ENCODE measurements at regions not wholly inside any gene's neighbourhood (a gene's known extent, or its start where the extent isn't known, plus 50 kb on each side); places are given as distances from the start of the nearest gene placed in this dataset.

DNA sequence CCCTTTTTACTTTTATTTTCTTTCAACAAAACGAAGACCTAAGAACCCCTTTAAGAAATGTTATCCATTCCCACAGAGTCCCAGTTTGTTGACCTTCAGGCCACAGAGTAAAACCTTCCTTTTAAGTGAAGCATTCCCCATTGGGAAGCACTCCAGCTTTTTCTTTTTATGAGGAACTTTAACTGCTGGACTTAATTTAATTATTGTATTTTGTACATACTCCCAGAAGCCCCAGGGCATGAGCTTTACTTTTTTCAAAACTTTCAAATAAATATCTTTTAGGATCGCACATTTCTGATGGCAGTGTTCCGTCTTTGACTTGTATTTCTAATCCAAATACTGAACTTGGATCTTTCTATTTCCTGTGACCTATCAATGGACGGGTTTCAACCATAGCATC, 68.9 kb downstream of the ZIC5 start:
- BruUV-seq (replicated peaks): no TSS peak

DNA sequence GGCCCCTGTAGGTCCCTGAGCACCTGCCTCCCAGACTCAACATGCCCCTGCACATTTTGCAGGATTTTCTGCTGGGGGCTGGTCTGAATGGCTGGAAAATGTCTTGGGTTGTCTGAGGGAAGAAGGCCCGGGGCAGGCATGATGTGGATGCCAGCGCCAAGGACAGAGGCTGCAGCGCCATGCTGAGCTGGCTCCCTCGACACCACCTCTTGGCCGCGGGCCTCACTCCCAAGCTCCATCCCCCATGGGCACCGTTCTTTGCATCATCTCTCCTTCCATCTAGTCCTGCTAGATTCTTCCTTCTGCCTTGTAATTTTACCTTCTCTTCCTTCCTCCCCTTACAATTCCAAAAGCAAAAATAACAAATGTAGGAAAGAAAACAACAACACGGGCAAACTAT, 70.6 kb downstream of the ZIC5 start:
- intact Hi-C loops (cut with micrococcal nuclease): no loop called here
- TF ChIP-seq, protein P1, sequence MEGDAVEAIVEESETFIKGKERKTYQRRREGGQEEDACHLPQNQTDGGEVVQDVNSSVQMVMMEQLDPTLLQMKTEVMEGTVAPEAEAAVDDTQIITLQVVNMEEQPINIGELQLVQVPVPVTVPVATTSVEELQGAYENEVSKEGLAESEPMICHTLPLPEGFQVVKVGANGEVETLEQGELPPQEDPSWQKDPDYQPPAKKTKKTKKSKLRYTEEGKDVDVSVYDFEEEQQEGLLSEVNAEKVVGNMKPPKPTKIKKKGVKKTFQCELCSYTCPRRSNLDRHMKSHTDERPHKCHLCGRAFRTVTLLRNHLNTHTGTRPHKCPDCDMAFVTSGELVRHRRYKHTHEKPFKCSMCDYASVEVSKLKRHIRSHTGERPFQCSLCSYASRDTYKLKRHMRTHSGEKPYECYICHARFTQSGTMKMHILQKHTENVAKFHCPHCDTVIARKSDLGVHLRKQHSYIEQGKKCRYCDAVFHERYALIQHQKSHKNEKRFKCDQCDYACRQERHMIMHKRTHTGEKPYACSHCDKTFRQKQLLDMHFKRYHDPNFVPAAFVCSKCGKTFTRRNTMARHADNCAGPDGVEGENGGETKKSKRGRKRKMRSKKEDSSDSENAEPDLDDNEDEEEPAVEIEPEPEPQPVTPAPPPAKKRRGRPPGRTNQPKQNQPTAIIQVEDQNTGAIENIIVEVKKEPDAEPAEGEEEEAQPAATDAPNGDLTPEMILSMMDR (IDR thresholded peaks at IDR 0.05; ENCODE audit: unreplicated experiment): no peak
- H3K27ac Mint-ChIP-seq (ENCODE audit: low read depth, unreplicated experiment): no peak overlapping the region

More for the DNA sequence above, 68.9 kb downstream of the ZIC5 start:
- POLR2A ChIA-PET: no interaction called here
- Mint-ChIP-seq H3K27me3 (ENCODE audit: insufficient read depth, unreplicated experiment) (no peaks in the 10 kb centered on the region), H3K4me1 (ENCODE audit: insufficient read depth, unreplicated experiment) (peaks cover 7% of the 10 kb centered on the region), H3K36me3 (ENCODE audit: insufficient read depth, unreplicated experiment) (no peaks in the 10 kb centered on the region), H3K27ac (ENCODE audit: low read depth, unreplicated experiment) (no peak overlapping the region), H3K4me3 (ENCODE audit: unreplicated experiment) (no peak overlapping the region), H3K9me3 (ENCODE audit: unreplicated experiment) (no peaks in the 10 kb centered on the region)
- TF ChIP-seq, protein P1 (IDR thresholded peaks at IDR 0.05; ENCODE audit: unreplicated experiment): no peak
- CTCF ChIA-PET: interaction anchor here (0.7 kb wide), 1 partner anchor 54 kb away, joined by 4 read pairs; no protein-coding TSS in a partner anchor
- DNase-seq (ENCODE audit: unreplicated experiment): no peak
- intact Hi-C loops (cut with micrococcal nuclease): no loop called here

DNA sequence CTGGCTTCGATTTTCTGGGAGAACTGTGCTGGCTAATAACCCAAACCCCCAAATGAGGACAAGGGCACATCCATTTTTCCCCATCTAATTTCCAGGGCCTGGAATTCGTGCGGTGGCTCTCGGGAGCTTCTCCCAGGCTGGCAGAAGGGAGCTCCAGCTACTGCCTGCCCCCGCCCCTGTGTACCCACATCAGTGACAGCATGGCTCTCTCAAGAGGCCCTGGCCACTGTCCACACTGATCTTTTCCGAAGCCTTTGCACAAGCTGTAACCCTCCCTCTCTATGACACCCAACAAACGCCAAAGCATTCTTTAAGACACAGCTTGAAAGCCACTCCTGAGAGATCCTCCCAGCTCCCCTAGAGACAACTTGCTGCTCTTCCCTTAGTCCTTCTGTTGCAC, 73.1 kb downstream of the ZIC5 start:
- Mint-ChIP-seq H3K27ac (ENCODE audit: low read depth, unreplicated experiment) (peak overlapping the region; percentile 16), H3K36me3 (ENCODE audit: insufficient read depth, unreplicated experiment) (no peaks in the 10 kb centered on the region), H3K4me1 (ENCODE audit: insufficient read depth, unreplicated experiment) (peaks cover 7% of the 10 kb centered on the region), H3K27me3 (ENCODE audit: insufficient read depth, unreplicated experiment) (no peaks in the 10 kb centered on the region), H3K4me3 (ENCODE audit: unreplicated experiment) (no peak overlapping the region), H3K9me3 (ENCODE audit: unreplicated experiment) (no peaks in the 10 kb centered on the region)
- DNase-seq (ENCODE audit: unreplicated experiment): no peak
- intact Hi-C loops (cut with micrococcal nuclease): no loop called here
- ChIA-PET POLR2A (interaction anchor here (1.2 kb wide), 1 partner anchor 10 kb away, joined by 3 read pairs; no protein-coding TSS in a partner anchor), CTCF (interaction anchor here (0.8 to 1.7 kb wide), 4 partner anchors 8 to 20 kb away, joined by 3 to 7 read pairs (median 3); no protein-coding TSS in a partner anchor)
- BruUV-seq (replicated peaks): no TSS peak
- TF ChIP-seq, protein P1 (IDR thresholded peaks at IDR 0.05; ENCODE audit: unreplicated experiment): no peak

More for the DNA sequence above, 70.6 kb downstream of the ZIC5 start:
- DNase-seq (ENCODE audit: unreplicated experiment): no peak
- CTCF ChIA-PET: interaction anchor here (0.6 to 2.2 kb wide), 9 partner anchors 9 to 623 kb away, joined by 3 to 11 read pairs (median 3); no protein-coding TSS in a partner anchor
- Mint-ChIP-seq H3K36me3 (ENCODE audit: insufficient read depth, unreplicated experiment) (no peaks in the 10 kb centered on the region), H3K27me3 (ENCODE audit: insufficient read depth, unreplicated experiment) (no peaks in the 10 kb centered on the region), H3K9me3 (ENCODE audit: unreplicated experiment) (no peaks in the 10 kb centered on the region), H3K4me3 (ENCODE audit: unreplicated experiment) (no peak overlapping the region), H3K4me1 (ENCODE audit: insufficient read depth, unreplicated experiment) (peaks cover 7% of the 10 kb centered on the region)
- BruUV-seq (replicated peaks): no TSS peak
- POLR2A ChIA-PET: interaction anchor here (0.7 kb wide), 1 partner anchor 479 kb away, joined by 3 read pairs; no protein-coding TSS in a partner anchor

DNA sequence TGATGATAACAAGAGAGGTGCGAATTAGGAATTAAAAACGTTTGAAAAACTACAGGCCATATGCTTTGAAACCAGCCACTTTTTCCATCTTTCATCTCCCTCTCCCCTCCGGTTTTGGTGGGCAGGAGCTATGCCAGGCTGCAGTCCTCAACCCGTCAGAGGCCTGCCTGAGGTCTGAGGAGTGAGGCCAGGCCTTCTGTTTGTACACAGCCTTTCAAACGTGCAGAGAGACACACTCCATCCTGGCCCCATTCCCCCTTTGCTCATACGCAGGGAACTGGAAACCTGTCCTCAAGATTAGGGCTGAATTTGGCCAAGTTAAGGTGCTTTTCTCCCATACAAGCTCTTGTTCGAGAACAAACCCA, 74.5 kb downstream of the ZIC5 start:
- CTCF ChIA-PET: interaction anchor here (0.7 to 1.8 kb wide), 3 partner anchors 19 to 618 kb away, joined by 3 to 6 read pairs (median 3); no protein-coding TSS in a partner anchor
- POLR2A ChIA-PET: interaction anchor here (1.2 kb wide), 1 partner anchor 11 kb away, joined by 3 read pairs; no protein-coding TSS in a partner anchor
- Mint-ChIP-seq H3K4me1 (ENCODE audit: insufficient read depth, unreplicated experiment) (peaks cover 7% of the 10 kb centered on the region), H3K9me3 (ENCODE audit: unreplicated experiment) (no peaks in the 10 kb centered on the region), H3K36me3 (ENCODE audit: insufficient read depth, unreplicated experiment) (no peaks in the 10 kb centered on the region), H3K27me3 (ENCODE audit: insufficient read depth, unreplicated experiment) (no peaks in the 10 kb centered on the region), H3K4me3 (ENCODE audit: unreplicated experiment) (no peak overlapping the region), H3K27ac (ENCODE audit: low read depth, unreplicated experiment) (no peak overlapping the region)
- TF ChIP-seq, protein P1 (IDR thresholded peaks at IDR 0.05; ENCODE audit: unreplicated experiment): no peak
- DNase-seq (ENCODE audit: unreplicated experiment): no peak
- BruUV-seq (replicated peaks): no TSS peak
- intact Hi-C loops (cut with micrococcal nuclease): no loop called here

Data from MCF 10A (cell line).